Hematopoietic multipotent progenitor cell (in vitro differentiated cells): ENCODE measurements at regions not wholly inside any gene's neighbourhood (a gene's known extent, or its start where the extent isn't known, plus 50 kb on each side); places are given as distances from the start of the nearest gene placed in this dataset.
"Not testable (repeated sequence)": the region's sequence is repeated elsewhere in the genome, so short reads cannot be mapped to it uniquely, and the experiment has no call there.

ENCODE experiments used
- DNase-seq, 3 donors: peaks; one replicate each; pipeline ENCODE4 v3.0.0-alpha.2; 2011 to 2015; ENCODE audit warnings: low read depth in 2 of 3, low spot score in 2 of 3

GRCh38 chr17:53217311-53217710 lies 605.4 kb upstream of the KIF2B start:
- no peak for DNase-seq

GRCh38 chr17:53208935-53209334 lies 613.8 kb upstream of the KIF2B start:
- not testable (repeated sequence) for DNase-seq

GRCh38 chr17:53193044-53193443 lies 629.7 kb upstream of the KIF2B start:
- DNase-seq, result no peak

- DNase-seq, result peak in 1 of 3 donors; percentile 0
Observed at GRCh38 chr17:53191878-53192277, 630.8 kb upstream of the KIF2B start.

- no peak for DNase-seq
Observed at GRCh38 chr17:53186001-53186400, 636.7 kb upstream of the KIF2B start.

GRCh38 chr17:53176629-53177028 lies 646.1 kb upstream of the KIF2B start:
- no peak for DNase-seq

- no peak for DNase-seq
Observed at GRCh38 chr17:53168413-53168812, 654.3 kb upstream of the KIF2B start.

- DNase-seq, result no peak
Observed at GRCh38 chr17:53166731-53167130, 656.0 kb upstream of the KIF2B start.

- DNase-seq, result no peak
Observed at GRCh38 chr17:53150101-53150698, 672.5 kb upstream of the KIF2B start.

GRCh38 chr17:53149316-53149715 lies 673.4 kb upstream of the KIF2B start:
- no peak for DNase-seq

- DNase-seq, result no peak
Observed at GRCh38 chr17:53148058-53148457, 674.7 kb upstream of the KIF2B start.

GRCh38 chr17:53142890-53143289 lies 679.8 kb upstream of the KIF2B start:
- DNase-seq, result no peak

- no peak for DNase-seq
Observed at GRCh38 chr17:53141731-53142130, 681.0 kb upstream of the KIF2B start.

GRCh38 chr17:53141280-53141679 lies 681.4 kb upstream of the KIF2B start:
- no peak for DNase-seq

- DNase-seq, result no peak
Observed at GRCh38 chr17:53137869-53138268, 684.9 kb upstream of the KIF2B start.

- no peak for DNase-seq
Observed at GRCh38 chr17:53135969-53136368, 686.8 kb upstream of the KIF2B start.

GRCh38 chr17:53134548-53134947 lies 688.2 kb upstream of the KIF2B start:
- DNase-seq, result no peak

GRCh38 chr17:53133876-53134275 lies 688.9 kb upstream of the KIF2B start:
- DNase-seq, result no peak

- DNase-seq, result no peak
Observed at GRCh38 chr17:53129863-53130262, 692.9 kb upstream of the KIF2B start.

GRCh38 chr17:53127331-53127730 lies 695.4 kb upstream of the KIF2B start:
- no peak for DNase-seq

- no peak for DNase-seq
Observed at GRCh38 chr17:53122966-53123365, 699.8 kb upstream of the KIF2B start.

- DNase-seq, result no peak
Observed at GRCh38 chr17:53119773-53120172, 703.0 kb upstream of the KIF2B start.

GRCh38 chr17:53118948-53119347 lies 703.8 kb upstream of the KIF2B start:
- no peak for DNase-seq
